Suppressor macrophage (primary cell): ENCODE measurements at regions not wholly inside any gene's neighbourhood (a gene's known extent, or its start where the extent isn't known, plus 50 kb on each side); places are given as distances from the start of the nearest gene placed in this dataset.
A peak's percentile ranks its signal among the peaks of the same experiment; 100 is the strongest.

Source experiments
- DNase-seq, 4 experiments: peaks; one replicate each; pipeline ENCODE4 v3.0.0-alpha.2; 2020 to 2022

DNA sequence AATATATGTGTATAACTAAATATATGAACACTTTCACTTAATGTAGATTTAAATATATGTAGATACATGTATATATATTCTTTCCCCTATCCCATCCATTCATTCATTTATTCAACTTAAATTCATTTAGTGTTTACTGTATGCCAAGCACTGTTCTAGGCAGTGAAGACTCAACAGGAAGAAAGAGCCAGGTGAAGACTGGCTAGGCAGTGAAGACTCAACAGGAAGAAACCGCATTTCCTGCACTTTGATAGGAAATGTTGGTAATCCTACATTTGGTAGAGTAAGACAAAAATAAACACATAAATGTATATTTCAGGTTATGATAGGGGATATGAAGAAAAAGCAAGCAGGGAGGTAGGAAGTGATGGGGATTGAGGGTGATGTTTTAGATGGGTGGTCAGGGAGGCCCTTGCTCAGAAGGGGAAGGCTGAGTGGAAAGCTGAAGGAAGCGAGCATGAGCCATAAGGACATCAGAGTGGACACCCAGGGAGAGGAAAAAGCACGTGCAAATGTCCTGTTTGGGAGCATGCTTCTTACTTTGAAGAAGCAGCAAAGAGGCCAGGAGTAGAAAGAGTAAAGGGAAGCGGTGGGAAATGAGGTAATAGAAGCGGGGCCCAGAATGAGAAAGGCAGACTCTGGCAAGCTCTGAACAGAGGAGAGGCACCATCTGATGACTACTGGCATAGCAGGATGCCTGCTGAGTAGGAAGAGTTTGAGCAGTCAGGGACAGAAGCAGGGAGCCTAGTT is 227.8 kb upstream of the MAP3K1 start:
- peak in 2 of 4 experiments; percentile 16 to 18 for DNase-seq

DNA sequence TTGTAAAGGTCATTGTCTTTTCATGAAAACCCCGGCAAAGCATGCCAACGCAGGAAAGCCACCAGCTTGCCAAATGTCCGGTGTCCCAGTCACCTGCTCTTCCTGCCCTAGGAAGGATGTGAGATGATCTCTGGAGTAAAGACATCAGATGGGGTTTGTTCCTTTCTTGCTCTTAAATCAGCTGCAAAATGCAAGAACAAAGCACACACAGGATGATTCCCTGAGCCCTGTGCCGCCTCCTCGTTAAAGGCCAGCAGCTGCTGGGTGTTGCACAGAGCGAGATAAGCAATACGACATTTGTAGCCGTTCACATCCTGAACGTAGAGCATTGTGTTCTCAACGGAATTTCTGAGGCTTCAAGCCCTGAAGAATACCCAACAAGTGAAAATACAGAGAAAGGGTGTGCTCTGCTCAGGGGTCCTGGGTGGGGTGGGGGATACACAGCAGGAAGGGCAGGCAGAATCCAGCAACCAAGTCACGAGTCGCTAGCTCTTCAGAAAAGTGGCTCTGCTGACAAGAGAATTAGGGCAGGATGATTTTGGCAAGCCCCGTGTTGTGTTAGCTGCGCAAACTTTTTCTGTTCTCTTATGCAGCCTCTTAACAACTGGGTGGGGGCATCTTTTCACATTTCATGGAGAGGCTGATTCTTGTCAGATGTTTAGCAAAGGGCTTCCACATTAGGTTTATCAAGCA is 229.2 kb upstream of the MAP3K1 start:
- peak in 1 of 4 experiments; percentile 12 for DNase-seq

DNA sequence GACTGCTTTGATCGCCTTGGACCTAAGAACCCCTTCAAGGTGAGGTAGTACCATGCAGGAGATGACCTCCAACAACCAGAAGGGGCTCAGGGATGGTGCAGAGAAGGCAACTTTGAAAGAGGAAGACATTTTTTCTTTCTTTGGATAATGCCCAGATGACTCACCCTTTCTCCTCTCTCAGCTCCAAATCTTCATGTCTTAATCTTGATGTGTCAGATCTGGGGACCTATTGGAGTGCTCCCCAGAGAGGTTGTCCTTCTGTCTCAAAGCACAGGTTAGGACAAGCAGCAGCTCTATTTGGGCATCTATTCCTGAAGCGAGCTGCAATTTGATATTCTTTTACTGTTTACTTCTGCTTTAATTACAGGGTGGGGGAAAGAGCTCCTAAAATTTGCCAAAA is 229.9 kb upstream of the MAP3K1 start:
- peak; percentile 20 to 65 (median 46) for DNase-seq

DNA sequence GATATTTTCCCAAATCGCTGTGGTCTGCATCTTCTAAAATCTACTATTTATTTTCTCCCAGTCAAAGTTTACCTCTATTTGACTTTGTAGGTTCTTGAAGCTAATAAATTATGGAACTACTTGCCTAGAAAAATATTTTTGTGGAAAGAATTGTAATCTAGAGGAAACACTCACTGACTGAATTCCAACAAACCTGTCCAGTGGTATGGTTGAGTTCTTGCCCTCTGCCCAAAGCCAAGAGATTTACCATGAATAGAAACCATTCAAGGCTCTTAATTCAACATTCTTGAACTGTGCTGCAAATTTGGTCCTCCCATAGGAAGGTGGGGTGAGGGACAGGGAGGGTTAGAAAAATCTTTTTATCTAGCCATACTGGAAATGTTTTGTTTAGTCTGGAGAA is 233.9 kb upstream of the MAP3K1 start:
- DNase-seq, result no peak

DNA sequence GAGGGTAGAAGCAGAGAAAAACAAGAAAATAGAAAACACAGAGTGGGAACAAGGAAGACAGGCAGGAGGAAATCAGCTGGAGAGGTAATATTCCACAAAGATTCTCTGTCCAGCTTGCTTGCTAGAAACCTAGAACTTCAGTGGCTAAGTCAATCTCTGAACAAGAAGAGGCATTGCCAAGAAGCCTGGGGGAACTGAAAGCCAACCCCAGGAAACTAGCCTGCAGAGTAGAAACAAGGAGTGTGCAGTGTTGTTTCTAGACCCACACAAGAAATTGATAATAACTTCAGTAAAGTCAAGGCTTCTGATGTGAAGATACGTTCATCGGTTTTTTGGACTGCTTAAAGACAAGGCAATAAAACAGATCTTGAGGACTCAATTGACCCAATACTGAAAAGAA is 234.5 kb upstream of the MAP3K1 start:
- no peak for DNase-seq

DNA sequence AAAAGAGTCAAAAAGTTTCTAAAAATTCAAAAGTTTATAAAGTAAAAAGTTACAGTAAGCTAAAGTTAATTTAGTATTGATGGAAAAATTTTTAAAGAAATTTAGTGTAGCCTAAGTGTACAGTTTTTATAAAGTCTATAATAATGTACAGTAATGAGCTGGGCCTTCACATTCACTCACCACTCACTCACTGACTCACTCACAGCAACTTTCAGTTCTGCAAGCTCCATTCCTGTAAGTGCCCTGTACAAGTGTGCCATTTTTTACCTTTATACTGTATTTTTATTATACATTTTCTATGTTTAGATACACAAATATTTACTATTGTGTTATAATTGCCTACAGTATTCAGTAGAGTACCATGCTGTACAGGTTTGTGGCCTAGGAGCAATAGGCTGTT is 239.5 kb upstream of the MAP3K1 start:
- DNase-seq, result peak in 1 of 4 experiments; percentile 11

DNA sequence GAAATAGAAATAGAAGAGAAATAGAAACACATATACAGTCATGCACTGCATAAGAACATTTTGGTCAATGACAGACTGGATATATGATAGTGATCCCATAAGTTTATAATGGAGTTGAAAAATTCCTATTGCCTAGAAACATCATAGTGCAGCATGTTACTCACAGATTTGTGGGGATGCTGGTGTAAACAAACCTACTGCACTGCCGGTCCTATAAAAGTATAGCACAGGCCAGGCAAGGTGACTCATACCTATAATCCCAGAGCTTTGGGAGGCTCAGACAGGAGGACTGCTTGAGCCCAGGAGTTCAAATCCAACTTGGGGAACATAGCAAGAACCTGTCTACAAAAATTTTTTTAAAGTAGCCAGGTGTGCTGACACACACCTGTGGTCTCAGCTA is 240.6 kb upstream of the MAP3K1 start:
- no peak for DNase-seq

DNA sequence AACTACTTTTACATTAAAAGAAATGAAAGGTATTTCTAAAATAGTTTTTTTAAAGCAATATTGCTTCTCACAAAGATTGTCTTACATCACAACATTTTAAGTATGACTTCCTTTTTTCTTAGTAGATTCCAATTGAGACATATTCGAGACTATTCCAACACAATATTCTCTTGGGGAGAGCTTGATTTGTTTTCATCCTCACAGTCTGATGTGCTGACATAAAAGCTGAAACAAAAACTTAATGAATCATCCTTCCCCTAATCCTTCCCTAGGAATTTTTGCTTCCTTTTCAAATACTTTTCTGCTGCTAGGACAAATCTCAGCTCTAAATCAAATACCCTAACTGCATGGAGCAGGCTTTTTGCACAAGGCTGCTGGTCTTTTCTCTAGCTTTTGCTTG is 245.8 kb upstream of the MAP3K1 start:
- DNase-seq, result peak in 2 of 4 experiments; percentile 74 to 77

DNA sequence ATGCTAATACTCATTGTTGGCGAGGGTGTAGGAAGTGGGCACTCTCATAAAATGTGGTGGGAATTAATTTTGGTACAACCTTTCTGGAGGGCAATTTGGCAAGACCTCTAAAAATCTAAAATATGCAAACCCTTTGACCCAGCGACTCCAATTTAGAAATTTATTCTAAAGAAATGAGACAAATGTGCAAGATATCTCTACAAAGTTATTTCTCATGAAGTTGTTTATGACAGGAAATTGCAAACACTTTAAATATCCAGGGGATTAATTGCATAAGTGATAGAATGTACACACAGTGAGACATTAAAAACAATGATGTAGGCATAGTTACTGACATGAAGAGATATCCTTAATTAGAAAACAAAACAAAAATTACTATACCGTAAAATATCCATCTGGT is 246.3 kb upstream of the MAP3K1 start:
- DNase-seq, result no peak

DNA sequence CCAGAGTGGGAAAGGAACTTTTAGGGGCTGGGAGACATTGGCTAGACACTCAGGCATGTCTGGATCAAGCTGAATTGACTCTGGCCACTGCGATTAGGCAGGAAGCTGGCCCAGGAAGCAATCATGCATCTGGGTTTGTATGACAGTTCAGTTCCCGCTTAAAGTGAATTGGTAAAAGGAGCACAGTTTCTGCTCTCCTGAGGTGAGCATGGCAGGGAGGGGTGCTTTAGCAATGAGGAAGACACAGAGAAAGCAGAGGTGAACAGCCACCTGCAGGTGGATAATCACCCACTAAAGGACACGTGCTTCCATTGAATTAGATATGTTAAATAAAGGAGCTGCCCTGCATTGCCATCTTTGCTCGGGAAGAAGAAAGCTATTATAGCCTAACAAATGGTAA is 248.1 kb upstream of the MAP3K1 start:
- DNase-seq, result no peak

DNA sequence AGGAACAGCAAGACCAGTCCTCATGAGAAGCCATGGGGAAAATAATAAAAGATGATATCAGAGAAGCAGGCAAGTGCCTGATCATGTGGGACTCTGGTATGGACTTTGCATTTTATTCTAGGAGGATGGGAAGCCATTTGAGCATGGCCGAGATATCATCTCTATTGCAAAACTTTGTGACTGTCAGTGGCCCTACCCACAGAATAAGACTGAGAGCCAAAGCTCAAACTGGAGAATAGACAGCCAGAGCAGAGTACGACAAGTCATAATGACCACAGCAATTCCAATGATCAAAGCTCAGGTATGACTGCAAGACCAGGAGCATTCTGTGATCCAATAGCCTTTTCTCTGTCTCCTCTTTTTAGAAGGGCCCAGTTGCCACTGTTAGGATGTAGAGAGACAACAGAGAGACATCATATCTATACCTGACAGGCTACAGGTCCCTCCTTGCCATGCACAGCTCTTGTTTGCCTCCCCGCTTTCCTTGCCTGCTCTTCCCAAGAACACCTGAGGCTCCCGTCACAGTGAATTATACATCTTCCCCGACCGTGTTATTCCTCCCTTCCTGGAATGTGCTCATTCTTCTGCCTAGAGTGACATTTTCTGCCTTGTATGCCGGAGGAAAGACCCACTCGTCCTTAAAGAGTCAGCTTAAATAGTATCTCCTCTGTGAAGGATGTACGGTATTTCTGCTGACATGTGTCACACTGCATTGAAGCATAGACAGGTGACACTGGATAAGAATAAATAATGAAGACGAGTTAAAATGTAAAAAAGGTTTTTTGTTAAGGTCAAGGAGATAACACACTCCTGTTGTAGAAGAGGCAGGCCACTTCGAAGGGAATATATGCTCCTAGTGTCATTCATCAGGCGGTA is 248.7 kb upstream of the MAP3K1 start:
- no peak for DNase-seq

DNA sequence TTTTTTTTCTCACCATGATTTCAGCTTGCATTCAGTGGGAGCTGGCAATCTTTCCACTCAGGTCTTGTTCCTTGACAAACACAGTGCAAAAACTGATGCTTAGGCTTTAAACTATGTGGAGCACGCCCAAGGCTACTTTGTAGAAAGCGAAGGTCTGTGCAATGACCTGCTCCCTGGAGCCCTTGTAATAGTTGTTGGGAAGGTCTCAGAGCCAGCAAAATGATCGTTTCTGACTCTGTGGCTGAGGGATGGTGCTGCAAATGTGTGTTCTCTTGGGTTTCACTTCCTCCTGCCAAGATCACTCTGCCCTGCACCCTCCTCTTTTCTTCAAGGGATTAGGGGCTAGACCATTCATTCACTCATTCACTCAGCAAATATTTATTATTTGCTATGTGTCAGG is 249.7 kb upstream of the MAP3K1 start:
- peak; percentile 69 to 85 (median 74) for DNase-seq

DNA sequence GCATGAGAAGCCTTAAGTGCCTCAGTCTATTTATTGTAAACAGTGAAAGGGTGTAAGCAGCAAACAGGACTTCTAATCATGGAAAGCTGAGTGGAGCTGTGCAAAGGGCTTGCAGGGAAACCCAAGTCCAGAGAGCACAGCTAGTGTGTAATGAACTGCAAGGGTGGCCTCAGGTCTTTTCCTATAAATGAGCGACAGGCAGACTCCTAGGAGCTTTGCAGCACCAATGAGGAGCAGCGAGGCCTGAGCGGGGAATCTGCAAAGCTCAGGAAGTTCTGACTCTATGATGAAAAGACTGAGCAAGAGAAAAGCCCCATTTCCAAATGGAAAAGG is 250.1 kb upstream of the MAP3K1 start:
- no peak for DNase-seq

DNA sequence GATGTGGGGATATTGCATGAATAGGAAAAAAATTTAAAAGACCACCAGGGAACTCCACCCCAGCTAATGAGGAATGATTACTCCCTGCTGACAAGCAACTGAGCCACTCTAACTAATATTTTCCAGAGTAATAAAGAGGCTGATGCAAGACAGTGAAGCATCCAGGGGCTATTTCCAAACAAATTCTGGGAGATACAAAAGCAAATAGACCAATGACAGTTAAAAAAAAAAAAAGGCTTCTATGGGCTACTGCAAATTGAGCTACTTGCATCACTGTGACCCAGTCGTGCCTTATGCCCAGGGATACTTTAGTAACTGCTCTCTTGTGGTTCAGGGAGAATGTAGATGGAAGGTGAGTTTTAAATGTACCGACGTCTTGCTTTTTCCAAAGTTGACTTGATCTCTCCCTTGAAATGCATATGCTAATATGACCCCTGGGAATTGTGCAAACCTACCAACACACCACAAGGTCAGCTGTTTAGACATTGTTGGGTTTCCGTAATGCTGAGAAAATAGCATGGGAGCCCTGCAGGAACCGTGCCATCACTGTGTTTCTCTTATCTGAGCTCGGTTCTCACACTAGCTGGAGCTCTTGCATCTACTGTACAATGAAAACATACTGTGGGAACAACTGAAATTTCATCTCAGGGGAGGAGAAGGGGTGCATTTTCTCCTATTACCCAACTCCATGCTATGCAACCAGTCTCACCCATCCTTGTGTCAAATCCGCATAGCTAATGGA is 250.6 kb upstream of the MAP3K1 start:
- DNase-seq, result peak in 3 of 4 experiments; percentile 51 to 60 (median 57)

DNA sequence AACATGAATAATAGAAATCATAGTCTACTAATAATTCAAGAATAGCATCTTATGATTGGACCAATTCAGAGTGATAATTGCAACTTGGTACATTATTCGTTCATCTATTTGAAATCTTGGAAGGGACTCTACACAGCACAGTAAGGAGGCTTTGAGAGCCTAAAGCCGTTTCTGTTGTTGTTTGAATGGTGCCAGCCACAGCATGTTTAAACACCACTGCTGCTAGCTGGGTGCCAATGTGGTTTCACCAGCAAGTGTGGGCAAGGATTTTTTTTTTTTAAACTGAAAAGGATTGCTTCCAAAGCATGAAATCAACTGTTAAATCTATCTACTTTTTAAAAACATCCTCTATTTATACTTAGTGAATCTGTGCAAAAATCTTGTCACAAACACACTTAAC is 253.9 kb upstream of the MAP3K1 start:
- DNase-seq, result no peak

DNA sequence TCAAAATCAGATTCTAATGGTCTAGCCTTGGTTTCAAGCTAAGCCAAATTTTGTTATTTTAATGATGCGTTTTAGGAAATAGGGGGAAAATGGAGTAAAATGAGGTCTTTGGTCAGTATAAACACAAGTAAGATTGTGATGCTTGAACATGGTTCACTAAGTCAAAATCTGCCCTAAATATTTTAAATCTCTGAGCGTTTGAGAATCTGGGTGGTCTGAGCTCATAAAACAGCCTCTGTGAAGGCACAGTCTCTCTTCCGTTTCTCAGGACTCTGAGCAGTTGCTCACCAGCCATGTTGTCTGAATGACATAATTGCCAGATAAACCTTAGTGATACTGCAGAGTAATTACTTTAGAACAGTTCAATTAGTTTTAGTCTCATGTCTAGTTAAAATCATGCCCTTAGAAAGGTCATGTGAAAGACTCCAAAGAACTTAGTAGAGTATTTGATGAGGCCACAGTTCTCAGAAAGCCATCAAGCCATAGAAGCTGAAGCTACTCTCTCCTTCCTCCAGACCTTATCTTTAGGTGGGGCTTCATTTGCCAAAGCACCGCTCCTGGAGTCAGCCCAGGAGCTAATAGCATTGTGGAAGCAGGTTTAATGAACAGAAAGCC is 257.1 kb upstream of the MAP3K1 start:
- DNase-seq, result no peak

DNA sequence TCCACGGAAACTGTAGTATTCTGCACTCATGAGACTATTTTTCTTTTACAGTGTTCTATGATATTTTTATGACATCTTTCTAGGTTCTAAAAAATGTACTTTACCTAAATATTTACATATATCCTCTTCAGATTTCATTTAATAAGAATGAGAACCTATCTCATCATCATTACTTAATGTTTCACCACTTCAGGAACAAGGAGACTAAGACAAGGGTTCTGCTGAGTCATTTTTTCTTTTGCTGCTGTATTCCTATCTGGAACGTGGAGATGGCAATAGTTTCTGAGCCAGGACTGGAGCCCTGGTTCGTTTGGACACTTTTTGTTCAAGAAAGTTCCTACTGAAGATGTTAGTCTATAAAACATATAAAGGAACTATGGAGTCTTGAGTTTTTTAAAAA is 258.2 kb upstream of the MAP3K1 start:
- DNase-seq, result no peak

DNA sequence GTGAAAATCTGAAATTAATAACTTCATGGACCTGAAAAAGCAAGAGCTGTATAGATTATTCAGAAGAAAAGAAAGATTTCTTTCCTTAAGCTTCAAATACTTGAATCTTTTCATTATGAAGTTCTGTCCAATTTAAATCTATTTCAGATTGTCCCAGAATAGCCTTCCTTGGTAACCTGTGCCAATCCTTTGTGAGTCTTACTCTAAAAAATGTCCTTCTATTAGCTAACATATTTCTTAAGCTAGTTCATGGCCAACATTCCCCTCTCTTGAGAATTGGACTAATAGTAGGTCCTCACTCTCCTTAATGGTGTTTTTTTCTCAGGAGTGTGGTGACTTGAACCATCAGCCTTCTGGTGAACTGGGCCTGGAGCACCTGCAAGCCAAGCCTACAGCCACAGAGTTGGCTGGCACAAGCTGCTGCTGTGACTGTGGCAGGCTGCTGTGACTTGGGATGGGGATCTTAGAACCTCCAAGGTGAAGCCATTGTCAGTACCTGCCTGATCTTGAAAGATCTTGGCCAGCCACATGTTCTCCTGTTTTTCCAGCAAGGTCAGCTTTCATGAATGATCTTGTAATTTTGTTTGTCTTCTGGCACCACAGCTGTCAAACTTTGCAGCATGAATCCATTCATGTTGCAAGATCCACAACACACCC is 262.6 kb upstream of the MAP3K1 start:
- DNase-seq, result no peak

DNA sequence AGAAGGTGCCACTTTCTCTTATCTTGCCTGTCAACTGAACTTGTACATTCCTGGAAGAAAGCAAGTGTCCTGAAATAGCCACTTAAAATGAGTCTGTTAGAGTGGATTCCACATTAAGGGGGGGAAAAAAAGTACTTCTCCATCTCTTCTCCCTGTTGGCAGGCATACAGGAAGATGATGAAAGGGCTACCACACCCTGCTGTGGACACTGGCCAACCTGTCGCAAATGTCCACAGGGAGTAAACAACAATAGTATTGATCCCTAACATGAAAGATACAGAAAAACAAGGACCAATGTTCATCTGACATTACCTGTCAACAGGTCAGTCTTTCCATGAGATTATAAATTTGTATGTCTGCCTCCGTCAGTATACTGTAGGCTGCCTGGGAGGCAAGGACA is 265.1 kb upstream of the MAP3K1 start:
- peak in 2 of 4 experiments; percentile 19 to 34 for DNase-seq

DNA sequence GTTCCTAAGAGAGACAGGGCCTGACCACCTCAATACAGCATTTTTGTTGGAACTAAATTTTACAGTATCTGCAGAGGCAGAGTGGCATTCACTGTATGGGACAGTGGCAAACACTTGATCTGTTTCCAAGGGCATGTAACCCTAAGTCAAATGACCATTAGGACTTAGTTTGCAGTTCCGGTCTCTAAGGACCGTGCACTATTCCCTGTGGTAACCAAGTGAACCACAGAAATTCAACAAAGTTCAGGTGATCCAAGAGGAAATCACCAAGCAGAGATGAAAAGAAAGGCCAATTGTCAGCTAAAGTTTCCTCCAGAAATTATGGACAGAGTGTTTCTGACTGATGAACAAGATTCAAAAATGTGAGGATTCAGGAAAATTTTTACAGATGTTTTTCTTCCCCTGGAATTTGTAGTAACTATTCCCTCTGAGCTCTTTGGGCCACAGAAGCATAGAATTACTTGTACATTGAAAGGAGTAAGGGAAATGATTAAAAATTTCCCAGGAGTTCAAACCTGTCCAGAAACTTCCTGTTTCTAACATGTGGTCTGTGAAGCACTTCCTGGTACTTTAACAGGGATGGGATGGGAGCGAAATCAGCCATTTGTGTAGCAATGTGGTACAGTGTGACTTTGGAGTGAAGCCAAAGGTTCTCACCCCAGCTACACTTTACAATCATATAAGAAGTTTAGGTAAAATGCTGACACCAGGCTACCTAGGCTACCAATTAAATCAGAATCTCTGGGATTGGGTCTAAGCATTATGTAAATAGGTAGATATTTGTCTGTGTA is 266.1 kb upstream of the MAP3K1 start:
- DNase-seq, result peak in 2 of 4 experiments; percentile 25 to 30

DNA sequence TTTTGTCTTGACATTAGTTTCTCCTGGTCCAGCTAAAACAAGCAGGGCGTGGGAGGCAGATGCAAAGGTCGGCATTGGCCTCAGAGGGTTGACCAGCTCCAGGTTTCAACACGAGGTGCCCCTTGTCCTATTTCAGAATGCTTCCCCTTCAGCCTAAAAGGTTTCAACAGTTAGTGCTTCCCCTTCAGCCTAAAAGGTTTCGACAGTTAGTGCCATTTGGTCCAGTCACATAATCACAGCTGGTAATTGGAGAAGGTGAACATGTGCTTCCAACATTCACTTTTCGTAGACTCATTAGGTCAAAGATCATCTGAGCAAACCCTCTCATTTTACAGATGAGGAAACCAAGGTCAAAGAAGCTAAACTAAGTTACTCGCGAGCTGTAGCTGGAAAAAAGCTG is 270.3 kb upstream of the MAP3K1 start:
- peak; percentile 70 to 90 (median 84) for DNase-seq
